AG20443 (cell line): ENCODE measurements at regions not wholly inside any gene's neighbourhood (a gene's known extent, or its start where the extent isn't known, plus 50 kb on each side); places are given as distances from the start of the nearest gene placed in this dataset.
"Not testable (repeated sequence)": the region's sequence is repeated elsewhere in the genome, so short reads cannot be mapped to it uniquely, and the experiment has no call there.

ENCODE experiments used
- DNase-seq: peaks from one replicate; pipeline ENCODE4 v3.0.0; 2012; ENCODE audit warnings: low spot score, mixed read lengths

GRCh38 chr6:71007298-71007697 lies 50.4 kb upstream of the B3GAT2 start:
- DNase-seq = not testable (repeated sequence)

GRCh38 chr6:71011871-71012371 lies 55.1 kb upstream of the B3GAT2 start:
- DNase-seq = no peak

GRCh38 chr6:71012866-71013469 lies 56.1 kb upstream of the B3GAT2 start:
- peak; percentile 74 for DNase-seq

GRCh38 chr6:71015392-71015791 lies 58.5 kb upstream of the B3GAT2 start:
- DNase-seq = no peak

- no peak for DNase-seq
These were observed 71.5 kb upstream of the B3GAT2 start for GRCh38 chr6:71028236-71028876.

- DNase-seq = no peak
These were observed 72.0 kb upstream of the B3GAT2 start for GRCh38 chr6:71028877-71029252.

- DNase-seq = no peak
These were observed 72.7 kb upstream of the B3GAT2 start for GRCh38 chr6:71029555-71029954.

- no peak for DNase-seq
These were observed 75.1 kb upstream of the B3GAT2 start for GRCh38 chr6:71031912-71032311.

GRCh38 chr6:71033171-71033570 lies 76.3 kb upstream of the B3GAT2 start:
- no peak for DNase-seq

GRCh38 chr6:71033890-71034289 lies 77.0 kb upstream of the B3GAT2 start:
- no peak for DNase-seq

GRCh38 chr6:71034563-71035345 lies 77.9 kb upstream of the B3GAT2 start:
- DNase-seq = no peak

- DNase-seq = no peak
These were observed 79.0 kb upstream of the B3GAT2 start for GRCh38 chr6:71035871-71036270.

- no peak for DNase-seq
These were observed 82.0 kb upstream of the B3GAT2 start for GRCh38 chr6:71038711-71039344.

GRCh38 chr6:71040043-71040442 lies 83.2 kb upstream of the B3GAT2 start:
- DNase-seq = no peak

- DNase-seq = no peak
These were observed 84.0 kb upstream of the B3GAT2 start for GRCh38 chr6:71040841-71041240.

GRCh38 chr6:71043902-71044301 lies 87.0 kb upstream of the B3GAT2 start:
- no peak for DNase-seq

GRCh38 chr6:71044753-71045152 lies 87.9 kb upstream of the B3GAT2 start:
- DNase-seq = no peak

GRCh38 chr6:71045296-71045695 lies 88.4 kb upstream of the B3GAT2 start:
- DNase-seq = no peak

- DNase-seq = no peak
These were observed 90.6 kb upstream of the B3GAT2 start for GRCh38 chr6:71047417-71047816.

GRCh38 chr6:71048320-71049164 lies 91.7 kb upstream of the B3GAT2 start:
- DNase-seq = no peak

- no peak for DNase-seq
These were observed 92.4 kb upstream of the B3GAT2 start for GRCh38 chr6:71049198-71049770.
